ENCODE measurements at regions not wholly inside any gene's neighbourhood (a gene's known extent, or its start where the extent isn't known, plus 50 kb on each side); places are given as distances from the start of the nearest gene placed in this dataset.

- no peak overlapping the region for H3K4me3 ChIP-seq (replicated peaks; ENCODE audit: low read depth, low read length)
- no peaks in the 10 kb centered on the region for H3K27me3 ChIP-seq (replicated peaks; ENCODE audit: control insufficient read depth, insufficient read depth, low read length)
- TF ChIP-seq, protein P1, sequence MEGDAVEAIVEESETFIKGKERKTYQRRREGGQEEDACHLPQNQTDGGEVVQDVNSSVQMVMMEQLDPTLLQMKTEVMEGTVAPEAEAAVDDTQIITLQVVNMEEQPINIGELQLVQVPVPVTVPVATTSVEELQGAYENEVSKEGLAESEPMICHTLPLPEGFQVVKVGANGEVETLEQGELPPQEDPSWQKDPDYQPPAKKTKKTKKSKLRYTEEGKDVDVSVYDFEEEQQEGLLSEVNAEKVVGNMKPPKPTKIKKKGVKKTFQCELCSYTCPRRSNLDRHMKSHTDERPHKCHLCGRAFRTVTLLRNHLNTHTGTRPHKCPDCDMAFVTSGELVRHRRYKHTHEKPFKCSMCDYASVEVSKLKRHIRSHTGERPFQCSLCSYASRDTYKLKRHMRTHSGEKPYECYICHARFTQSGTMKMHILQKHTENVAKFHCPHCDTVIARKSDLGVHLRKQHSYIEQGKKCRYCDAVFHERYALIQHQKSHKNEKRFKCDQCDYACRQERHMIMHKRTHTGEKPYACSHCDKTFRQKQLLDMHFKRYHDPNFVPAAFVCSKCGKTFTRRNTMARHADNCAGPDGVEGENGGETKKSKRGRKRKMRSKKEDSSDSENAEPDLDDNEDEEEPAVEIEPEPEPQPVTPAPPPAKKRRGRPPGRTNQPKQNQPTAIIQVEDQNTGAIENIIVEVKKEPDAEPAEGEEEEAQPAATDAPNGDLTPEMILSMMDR (IDR thresholded peaks at IDR 0.05; ENCODE audit: insufficient read depth, low read length, poor library complexity, severe bottlenecking): no peak
- no peaks in the 10 kb centered on the region for H3K36me3 ChIP-seq (ENCODE audit: control insufficient read depth, insufficient read depth, low read length)
- DNase-seq (ENCODE audit: extremely low read depth, insufficient read length): no peak
Observed at GRCh38 chr4:43352859-43353258, 460.3 kb downstream of the GRXCR1 start.

- DNase-seq (ENCODE audit: extremely low read depth, insufficient read length): no peak
- Histone ChIP-seq H3K4me3 (replicated peaks; ENCODE audit: low read depth, low read length) (no peak overlapping the region), H3K36me3 (ENCODE audit: control insufficient read depth, insufficient read depth, low read length) (no peaks in the 10 kb centered on the region), H3K27me3 (replicated peaks; ENCODE audit: control insufficient read depth, insufficient read depth, low read length) (no peaks in the 10 kb centered on the region)
- TF ChIP-seq, protein P1 (IDR thresholded peaks at IDR 0.05; ENCODE audit: insufficient read depth, low read length, poor library complexity, severe bottlenecking): no peak
Observed at GRCh38 chr4:43353552-43353951, 461.0 kb downstream of the GRXCR1 start.

GRCh38 chr4:43356786-43357185 is 464.3 kb downstream of the GRXCR1 start:
- TF ChIP-seq, protein P1 (IDR thresholded peaks at IDR 0.05; ENCODE audit: insufficient read depth, low read length, poor library complexity, severe bottlenecking): no peak
- H3K27me3 ChIP-seq (replicated peaks; ENCODE audit: control insufficient read depth, insufficient read depth, low read length): no peaks in the 10 kb centered on the region
- no peak overlapping the region for H3K4me3 ChIP-seq (replicated peaks; ENCODE audit: low read depth, low read length)
- no peak for DNase-seq (ENCODE audit: extremely low read depth, insufficient read length)
- H3K36me3 ChIP-seq (ENCODE audit: control insufficient read depth, insufficient read depth, low read length): no peaks in the 10 kb centered on the region

GRCh38 chr4:43357252-43357974 is 464.9 kb downstream of the GRXCR1 start:
- H3K27me3 ChIP-seq (replicated peaks; ENCODE audit: control insufficient read depth, insufficient read depth, low read length): no peaks in the 10 kb centered on the region
- DNase-seq (ENCODE audit: extremely low read depth, insufficient read length): no peak
- TF ChIP-seq, protein P1 (IDR thresholded peaks at IDR 0.05; ENCODE audit: insufficient read depth, low read length, poor library complexity, severe bottlenecking): no peak
- H3K36me3 ChIP-seq (ENCODE audit: control insufficient read depth, insufficient read depth, low read length): no peaks in the 10 kb centered on the region
- H3K4me3 ChIP-seq (replicated peaks; ENCODE audit: low read depth, low read length): no peak overlapping the region

- no peaks in the 10 kb centered on the region for H3K36me3 ChIP-seq (ENCODE audit: control insufficient read depth, insufficient read depth, low read length)
Observed at GRCh38 chr4:43360296-43360695, 467.8 kb downstream of the GRXCR1 start.

More at GRCh38 chr4:43360296-43360695, 467.8 kb downstream of the GRXCR1 start:
- H3K27me3 ChIP-seq (replicated peaks; ENCODE audit: control insufficient read depth, insufficient read depth, low read length): no peaks in the 10 kb centered on the region
- no peak for DNase-seq (ENCODE audit: extremely low read depth, insufficient read length)
- no peak overlapping the region for H3K4me3 ChIP-seq (replicated peaks; ENCODE audit: low read depth, low read length)
- TF ChIP-seq, protein P1 (IDR thresholded peaks at IDR 0.05; ENCODE audit: insufficient read depth, low read length, poor library complexity, severe bottlenecking): no peak
